Naive thymus-derived CD8-positive, alpha-beta T cell (primary cell): ENCODE measurements at regions not wholly inside any gene's neighbourhood (a gene's known extent, or its start where the extent isn't known, plus 50 kb on each side); places are given as distances from the start of the nearest gene placed in this dataset.

Experiments used
- ATAC-seq, 2 donors: fragments of 150-1000 bp; cut with Tn5 transposase in 1 of 2; sonication (Bioruptor Pico), chemical (Tn5 transposase) in 1 of 2; 1 replicate in 1 of 2; 2 replicates in 1 of 2; pipeline ENCODE4 v1.10.0; 2021; ENCODE audit warnings: mild to moderate bottlenecking in 2 of 2, moderate library complexity in 2 of 2
- POLR2A ChIA-PET: fragments of 350-600 bp; sonication (Branson Sonifier 250); formaldehyde crosslinking; loops from one replicate; lab custom pipeline; 2021; ENCODE audit warnings: antibody characterized with exemption; lab: Charles Lee
- DNase-seq, 10 donors: peaks; one replicate each; pipeline versions ENCODE4 v3.0.0 to v3.0.0-alpha.2; 2020 to 2022
- H3K27ac Mint-ChIP-seq, 10 donors: one replicate each; pipeline ENCODE4 v1.8.0; 2020 to 2022; ENCODE audit warnings: mild to moderate bottlenecking in 10 of 10, mixed read lengths in 10 of 10, moderate library complexity in 4 of 10, inconsistent platforms in 1 of 10
- H3K27me3 Mint-ChIP-seq, 5 donors: one replicate each; pipeline ENCODE4 v1.8.0; 2021 to 2022; ENCODE audit warnings: mixed read lengths in 5 of 5
- H3K36me3 Mint-ChIP-seq, 3 donors: one replicate each; pipeline ENCODE4 v1.8.0; 2020 to 2022; ENCODE audit warnings: mixed read lengths in 3 of 3, mild to moderate bottlenecking in 2 of 3, inconsistent platforms in 1 of 3
- H3K4me1 Mint-ChIP-seq, 4 donors: one replicate each; pipeline ENCODE4 v1.8.0; 2021 to 2022; ENCODE audit warnings: mixed read lengths in 4 of 4
- H3K4me3 Mint-ChIP-seq, 10 donors: one replicate each; pipeline ENCODE4 v1.8.0; 2020 to 2022; ENCODE audit warnings: mild to moderate bottlenecking in 10 of 10, mixed read lengths in 10 of 10, moderate library complexity in 6 of 10, inconsistent platforms in 1 of 10
- H3K9me3 Mint-ChIP-seq, 9 donors: one replicate each; pipeline ENCODE4 v1.8.0; 2020 to 2022; ENCODE audit warnings: mixed read lengths in 9 of 9, mild to moderate bottlenecking in 3 of 9, inconsistent platforms in 1 of 9, moderate library complexity in 1 of 9

DNA sequence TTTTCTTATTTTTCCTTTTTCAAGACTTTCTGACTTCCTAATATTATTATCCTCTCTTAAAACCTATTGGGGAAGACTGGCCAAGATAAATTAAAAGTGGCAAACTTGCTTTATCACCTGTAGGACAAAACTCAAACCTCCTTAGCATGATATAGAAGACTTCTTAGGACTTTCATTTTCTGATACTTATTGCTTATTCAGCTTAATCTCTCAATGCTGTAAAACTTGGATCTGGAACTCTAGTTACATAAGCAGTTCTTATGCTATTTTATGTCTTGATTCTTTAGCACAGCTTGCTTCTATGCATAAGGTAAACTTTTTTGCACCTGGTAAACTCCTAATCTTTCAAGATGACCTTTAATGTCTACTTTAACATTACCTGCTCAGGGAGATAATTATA lies 382.3 kb upstream of the LRRC7 start:
- no peak for ATAC-seq
- no peaks in the 10 kb centered on the region for H3K36me3 Mint-ChIP-seq
- H3K27me3 Mint-ChIP-seq, result no peaks in the 10 kb centered on the region
- no peak overlapping the region for H3K27ac Mint-ChIP-seq
- POLR2A ChIA-PET, result no interaction called here
- peaks cover 0 to 9% (median 4%) of the 10 kb centered on the region in 9 donors for H3K9me3 Mint-ChIP-seq
- H3K4me1 Mint-ChIP-seq, result no peaks in the 10 kb centered on the region
- H3K4me3 Mint-ChIP-seq, result no peak overlapping the region
- DNase-seq, result no peak

DNA sequence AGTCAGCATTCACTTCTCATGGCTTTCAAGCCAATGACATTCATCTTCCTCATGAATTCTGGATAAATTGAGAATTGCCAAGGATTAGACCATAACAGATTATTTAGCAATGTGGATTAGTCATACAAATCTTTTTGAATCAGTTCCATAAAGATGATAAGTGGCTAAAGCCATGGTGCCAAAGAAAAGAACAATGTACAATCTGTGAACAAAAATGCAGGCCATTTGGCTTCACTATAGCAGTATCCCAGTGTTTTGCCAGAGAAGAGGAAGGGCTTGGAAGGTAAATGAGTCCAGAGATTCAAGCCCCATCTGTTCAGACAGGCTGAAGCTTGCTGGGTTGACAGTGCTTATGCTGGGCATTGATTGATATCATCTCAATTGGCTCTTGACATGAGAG lies 376.4 kb upstream of the LRRC7 start:
- Mint-ChIP-seq H3K9me3 (peaks cover 0 to 13% (median 5%) of the 10 kb centered on the region in 9 donors), H3K27me3 (no peaks in the 10 kb centered on the region), H3K4me3 (no peak overlapping the region), H3K27ac (no peak overlapping the region), H3K36me3 (no peaks in the 10 kb centered on the region), H3K4me1 (no peaks in the 10 kb centered on the region)
- POLR2A ChIA-PET, result no interaction called here
- ATAC-seq (no peak), DNase-seq (no peak)

DNA sequence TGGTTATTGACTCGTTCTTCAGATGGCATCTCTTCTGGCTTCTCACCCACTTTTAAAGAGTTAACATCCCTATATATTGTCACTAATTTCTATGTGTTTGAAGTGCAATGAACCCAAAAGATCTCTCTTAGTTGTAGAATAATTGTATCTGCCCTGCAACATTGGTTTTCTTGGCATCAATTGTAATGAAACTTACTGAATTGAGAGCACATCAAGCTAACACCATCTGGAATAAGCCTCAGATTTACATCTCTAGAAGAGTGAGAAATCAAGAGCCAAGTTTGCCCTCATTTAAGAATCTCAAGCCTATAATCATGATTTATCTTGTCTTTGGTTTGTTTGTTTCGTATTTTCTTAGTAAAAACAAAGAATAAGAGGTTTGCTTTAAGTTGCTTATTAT lies 372.6 kb upstream of the LRRC7 start:
- no peak for ATAC-seq
- H3K27ac Mint-ChIP-seq, result no peak overlapping the region
- no peaks in the 10 kb centered on the region for H3K27me3 Mint-ChIP-seq

DNA sequence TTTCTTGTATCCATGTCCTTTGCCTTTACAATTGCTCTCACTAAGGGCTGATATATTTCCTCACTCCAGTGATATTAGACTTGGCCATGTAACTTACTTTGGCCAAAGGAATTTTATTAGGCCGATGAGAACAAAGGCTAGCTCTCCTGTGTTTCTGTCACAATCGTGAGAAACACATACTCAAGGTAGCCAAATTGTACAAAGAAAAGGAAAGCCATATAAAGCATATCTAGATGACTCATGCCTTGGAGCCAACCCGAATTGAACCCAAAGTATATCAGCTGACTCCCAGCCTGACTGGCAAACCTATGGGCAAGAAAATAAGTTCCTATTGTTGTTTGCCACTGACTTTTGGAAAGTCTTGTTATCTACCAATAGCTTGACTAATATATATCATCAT lies 371.7 kb upstream of the LRRC7 start:
- Mint-ChIP-seq H3K4me3 (no peak overlapping the region), H3K27me3 (no peaks in the 10 kb centered on the region), H3K4me1 (no peaks in the 10 kb centered on the region), H3K9me3 (peaks cover 0 to 16% (median 2%) of the 10 kb centered on the region in 9 donors), H3K27ac (no peak overlapping the region), H3K36me3 (no peaks in the 10 kb centered on the region)
- no peak for ATAC-seq
- DNase-seq, result no peak
- POLR2A ChIA-PET, result no interaction called here

More for the DNA sequence above, 372.6 kb upstream of the LRRC7 start:
- H3K4me1 Mint-ChIP-seq, result no peaks in the 10 kb centered on the region
- H3K4me3 Mint-ChIP-seq, result no peak overlapping the region
- no peak for DNase-seq
- H3K9me3 Mint-ChIP-seq, result peaks cover 0 to 12% (median 2%) of the 10 kb centered on the region in 9 donors
- POLR2A ChIA-PET, result no interaction called here
- no peaks in the 10 kb centered on the region for H3K36me3 Mint-ChIP-seq

DNA sequence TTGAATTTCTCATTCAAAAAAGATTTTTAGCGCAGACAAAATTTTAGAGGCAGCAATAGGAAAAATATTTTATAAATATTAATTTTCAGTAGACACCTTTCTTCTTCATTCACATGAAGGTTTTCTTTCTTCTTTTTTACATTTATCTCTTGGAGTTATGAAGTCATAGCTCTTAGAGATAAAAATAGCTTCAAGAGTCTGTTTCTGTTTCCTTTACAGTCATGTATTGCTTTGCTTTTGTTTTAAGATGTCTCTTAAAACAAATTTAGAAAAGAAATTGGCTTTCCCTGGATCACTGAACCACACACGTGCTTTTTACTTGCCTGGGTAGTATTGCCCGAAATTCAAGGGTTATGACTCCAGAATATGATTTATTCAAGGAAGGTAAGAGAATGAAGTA lies 369.9 kb upstream of the LRRC7 start:
- H3K27me3 Mint-ChIP-seq, result no peaks in the 10 kb centered on the region
- H3K9me3 Mint-ChIP-seq, result peaks cover 0 to 13% (median 2%) of the 10 kb centered on the region in 9 donors
- DNase-seq, result no peak
- no peak overlapping the region for H3K27ac Mint-ChIP-seq
- H3K4me1 Mint-ChIP-seq, result no peaks in the 10 kb centered on the region
- no peak for ATAC-seq
- POLR2A ChIA-PET, result no interaction called here
- no peak overlapping the region for H3K4me3 Mint-ChIP-seq
- H3K36me3 Mint-ChIP-seq, result no peaks in the 10 kb centered on the region

DNA sequence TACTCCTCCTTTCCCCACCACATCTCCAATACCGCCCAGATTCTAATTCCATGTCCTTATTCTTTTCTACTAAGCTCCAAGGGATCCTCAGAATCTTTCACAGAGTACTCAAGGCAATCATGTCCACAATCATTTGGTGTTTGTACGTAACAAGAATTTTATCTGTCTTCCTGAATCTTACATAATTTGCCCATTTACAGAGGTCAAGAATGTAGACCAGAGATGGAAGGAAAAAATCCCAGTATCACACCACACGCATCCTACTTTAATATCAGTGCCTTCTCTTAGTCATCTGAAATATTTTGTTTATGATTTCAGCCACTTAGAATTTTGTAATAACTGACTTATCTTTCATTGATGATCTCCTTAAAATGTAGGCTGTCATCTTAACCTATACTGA lies 366.0 kb upstream of the LRRC7 start:
- ATAC-seq (no peak), DNase-seq (no peak)
- H3K27ac Mint-ChIP-seq, result no peak overlapping the region
- no peak overlapping the region for H3K4me3 Mint-ChIP-seq
- H3K27me3 Mint-ChIP-seq, result no peaks in the 10 kb centered on the region
- H3K9me3 Mint-ChIP-seq, result peaks cover 0 to 16% (median 5%) of the 10 kb centered on the region in 9 donors
- no peaks in the 10 kb centered on the region for H3K36me3 Mint-ChIP-seq
- POLR2A ChIA-PET, result no interaction called here
- no peaks in the 10 kb centered on the region for H3K4me1 Mint-ChIP-seq

DNA sequence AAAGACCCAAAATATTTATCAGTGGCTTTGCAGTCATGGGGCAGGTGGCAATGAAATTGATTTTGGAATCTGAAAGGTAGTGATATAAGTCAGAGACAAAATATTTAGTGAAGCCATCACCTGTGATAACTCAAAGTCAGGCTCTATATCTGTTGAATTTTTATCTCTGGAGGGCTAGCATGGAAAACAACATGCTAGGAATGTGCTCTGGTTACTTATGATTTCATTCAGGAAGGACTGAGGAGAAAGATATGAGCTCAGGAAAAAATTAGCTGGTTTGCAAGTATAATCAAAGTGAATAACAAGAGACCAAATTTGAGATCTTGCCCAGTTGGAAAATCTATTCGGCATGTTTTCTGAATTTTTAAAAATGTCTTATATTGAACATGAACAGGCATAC lies 364.6 kb upstream of the LRRC7 start:
- Mint-ChIP-seq H3K36me3 (no peaks in the 10 kb centered on the region), H3K9me3 (peaks cover 0 to 16% (median 6%) of the 10 kb centered on the region in 9 donors), H3K27ac (no peak overlapping the region), H3K4me3 (no peak overlapping the region), H3K27me3 (no peaks in the 10 kb centered on the region), H3K4me1 (no peaks in the 10 kb centered on the region)
- POLR2A ChIA-PET, result no interaction called here
- ATAC-seq (no peak), DNase-seq (no peak)

DNA sequence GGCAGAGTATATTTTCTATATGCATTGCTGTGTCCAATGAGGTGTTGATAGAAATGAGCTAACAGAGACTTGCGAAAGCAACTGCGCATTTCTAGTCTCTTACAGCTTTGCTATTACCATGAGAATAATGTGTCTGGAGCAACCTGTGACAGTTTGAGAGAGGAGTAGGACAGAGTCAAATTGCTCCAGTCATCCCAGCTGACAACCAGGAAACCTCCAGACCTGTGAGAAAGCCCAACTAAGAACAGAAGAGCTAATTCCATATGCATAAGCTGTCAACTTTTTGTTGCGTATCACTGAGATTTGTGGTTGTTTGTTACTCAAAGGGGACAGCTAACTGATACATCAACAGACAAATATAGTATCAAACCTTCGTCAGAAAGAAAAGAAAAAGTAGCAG lies 354.1 kb upstream of the LRRC7 start:
- POLR2A ChIA-PET, result no interaction called here
- Mint-ChIP-seq H3K27ac (no peak overlapping the region), H3K36me3 (no peaks in the 10 kb centered on the region), H3K4me1 (no peaks in the 10 kb centered on the region), H3K27me3 (no peaks in the 10 kb centered on the region), H3K9me3 (peaks cover 0 to 12% (median 4%) of the 10 kb centered on the region in 9 donors), H3K4me3 (no peak overlapping the region)
- DNase-seq (no peak), ATAC-seq (no peak)

DNA sequence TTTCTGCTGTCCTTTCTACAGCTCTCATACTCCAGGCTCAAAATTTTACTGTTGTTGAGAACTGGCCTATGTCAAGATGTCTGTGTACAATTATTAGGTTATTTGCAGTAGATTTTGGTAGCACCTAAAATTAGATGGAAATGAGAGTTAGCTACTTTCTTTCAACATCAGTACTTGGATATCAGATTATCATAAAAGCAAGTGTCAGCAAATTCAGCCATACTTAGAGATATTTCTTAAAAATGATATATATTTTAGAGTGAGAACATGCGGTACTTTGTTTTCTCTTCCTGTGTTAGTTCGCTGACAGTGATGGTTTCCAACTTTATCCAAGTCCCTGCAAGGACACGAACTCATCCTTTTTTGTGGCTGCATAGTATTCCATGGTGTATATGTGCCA lies 351.8 kb upstream of the LRRC7 start:
- ATAC-seq (no peak), DNase-seq (no peak)
- peaks cover 0 to 10% (median 4%) of the 10 kb centered on the region in 9 donors for H3K9me3 Mint-ChIP-seq
- no peaks in the 10 kb centered on the region for H3K4me1 Mint-ChIP-seq
- POLR2A ChIA-PET, result no interaction called here
- no peak overlapping the region for H3K27ac Mint-ChIP-seq
- no peaks in the 10 kb centered on the region for H3K27me3 Mint-ChIP-seq
- no peaks in the 10 kb centered on the region for H3K36me3 Mint-ChIP-seq
- H3K4me3 Mint-ChIP-seq, result no peak overlapping the region

DNA sequence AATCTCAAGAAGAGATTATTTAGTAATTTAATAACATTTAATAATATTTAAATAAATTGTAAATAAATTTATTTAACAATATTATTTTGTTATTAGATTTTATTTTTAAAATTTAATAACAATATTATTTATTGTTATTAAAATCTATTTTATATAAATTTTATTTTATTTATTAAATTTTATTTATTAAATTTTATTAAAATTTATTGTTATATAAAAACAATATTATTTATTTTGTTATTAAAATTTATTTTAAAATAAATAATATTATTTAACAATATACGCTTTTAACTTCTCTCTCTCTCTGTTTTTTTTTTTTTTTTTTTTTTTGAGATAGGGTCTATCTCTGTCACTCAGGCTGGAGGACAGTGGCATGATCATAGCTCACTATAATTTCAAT lies 347.1 kb upstream of the LRRC7 start:
- Mint-ChIP-seq H3K27ac (no peak overlapping the region), H3K4me1 (no peaks in the 10 kb centered on the region)
- POLR2A ChIA-PET, result no interaction called here

DNA sequence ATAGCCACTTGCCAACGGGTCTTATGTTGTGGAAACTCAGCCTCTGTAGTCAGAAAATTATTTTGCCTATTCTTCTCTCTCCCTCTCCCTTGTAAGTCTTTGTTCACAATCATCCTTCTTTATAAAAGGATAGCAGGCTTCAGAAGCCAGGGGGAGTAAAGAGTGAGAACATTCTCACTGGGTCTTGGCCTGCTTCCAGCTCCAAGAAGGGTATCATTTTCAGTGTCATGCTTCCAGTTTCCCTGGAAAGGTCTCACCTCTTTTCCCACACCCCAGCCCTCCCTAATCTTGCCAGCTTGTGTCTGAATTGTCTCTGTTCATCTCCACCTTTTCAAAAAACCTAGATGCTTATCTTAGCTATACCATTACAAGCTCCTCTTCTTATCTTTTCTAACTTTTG lies 346.2 kb upstream of the LRRC7 start:
- Mint-ChIP-seq H3K9me3 (peaks cover 0 to 2% (median 0%) of the 10 kb centered on the region in 9 donors), H3K27ac (no peak overlapping the region), H3K4me3 (no peak overlapping the region), H3K27me3 (no peaks in the 10 kb centered on the region), H3K4me1 (no peaks in the 10 kb centered on the region), H3K36me3 (no peaks in the 10 kb centered on the region)
- POLR2A ChIA-PET, result no interaction called here
- no peak for ATAC-seq
- DNase-seq, result no peak

More for the DNA sequence above, 347.1 kb upstream of the LRRC7 start:
- ATAC-seq (no peak), DNase-seq (no peak)
- Mint-ChIP-seq H3K9me3 (peaks cover 0 to 6% (median 0%) of the 10 kb centered on the region in 9 donors), H3K4me3 (no peak overlapping the region), H3K27me3 (no peaks in the 10 kb centered on the region), H3K36me3 (no peaks in the 10 kb centered on the region)

DNA sequence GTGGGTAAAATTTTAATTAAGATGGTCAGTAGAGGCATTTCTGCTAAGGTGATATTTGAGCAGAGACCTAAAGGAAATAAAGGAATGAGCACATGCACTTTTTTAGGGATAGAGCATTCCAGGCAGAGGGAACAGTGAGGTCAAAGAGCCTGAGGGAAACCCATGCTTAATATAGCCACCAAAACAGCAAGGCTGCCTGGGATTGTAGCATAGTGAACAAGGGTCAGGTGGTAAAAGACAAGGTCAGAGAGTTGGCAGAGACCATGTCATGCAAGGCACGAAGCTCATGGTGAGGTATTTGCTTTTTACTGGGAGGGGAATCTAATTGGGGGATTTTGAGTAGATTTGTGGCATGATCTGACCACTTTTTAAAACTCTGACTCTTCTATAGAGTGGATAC lies 344.6 kb upstream of the LRRC7 start:
- no peak overlapping the region for H3K4me3 Mint-ChIP-seq
- no peaks in the 10 kb centered on the region for H3K27me3 Mint-ChIP-seq
- POLR2A ChIA-PET, result no interaction called here
- H3K9me3 Mint-ChIP-seq, result peaks cover 0 to 2% (median 0%) of the 10 kb centered on the region in 9 donors
- DNase-seq (no peak), ATAC-seq (no peak)
- H3K36me3 Mint-ChIP-seq, result no peaks in the 10 kb centered on the region
- H3K4me1 Mint-ChIP-seq, result no peaks in the 10 kb centered on the region
- H3K27ac Mint-ChIP-seq, result no peak overlapping the region

DNA sequence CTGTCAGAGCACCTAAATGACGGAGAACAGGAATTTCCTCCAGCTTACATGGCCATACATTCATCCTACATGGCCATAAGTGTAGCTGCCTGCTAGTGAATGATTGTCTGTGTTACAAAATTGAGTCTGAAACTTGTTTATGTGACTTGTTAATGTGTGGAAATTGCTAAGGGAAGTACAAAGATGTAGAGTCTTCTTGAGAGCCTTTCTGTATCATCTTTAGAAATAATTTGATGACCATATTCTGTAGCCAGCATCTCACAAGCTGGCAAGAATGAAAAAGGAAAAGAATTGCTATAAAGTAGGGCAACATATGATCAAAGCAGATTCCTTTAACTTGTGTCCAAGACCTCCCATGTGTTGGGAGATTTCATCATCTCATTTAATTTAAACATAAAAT lies 339.2 kb upstream of the LRRC7 start:
- DNase-seq, result no peak
- peaks cover 0 to 7% (median 0%) of the 10 kb centered on the region in 9 donors for H3K9me3 Mint-ChIP-seq
- POLR2A ChIA-PET, result no interaction called here
- no peak overlapping the region for H3K4me3 Mint-ChIP-seq
- ATAC-seq, result no peak
- H3K27me3 Mint-ChIP-seq, result no peaks in the 10 kb centered on the region
- no peaks in the 10 kb centered on the region for H3K4me1 Mint-ChIP-seq
- peaks cover 0 to 6% (median 0%) of the 10 kb centered on the region in 3 donors for H3K36me3 Mint-ChIP-seq
- H3K27ac Mint-ChIP-seq, result no peak overlapping the region

DNA sequence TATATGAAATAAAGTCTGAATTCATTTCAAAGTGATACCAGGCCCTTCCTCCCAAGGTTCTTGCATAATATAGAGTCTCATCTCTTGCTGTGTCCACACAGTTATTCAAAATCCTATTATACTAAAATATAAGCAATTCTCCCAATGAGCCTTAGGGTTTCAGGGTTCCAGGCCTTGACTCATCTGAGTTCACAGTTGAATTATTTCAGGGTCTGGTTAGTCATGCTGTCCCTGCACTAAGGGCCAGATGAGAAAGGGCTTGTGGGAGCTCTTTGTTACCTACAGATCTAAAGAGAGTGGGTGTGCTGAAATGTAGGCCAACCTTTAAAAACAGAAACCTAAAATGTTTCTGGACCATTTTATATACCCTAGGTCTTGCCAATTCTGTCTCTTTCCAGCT lies 337.5 kb upstream of the LRRC7 start:
- Mint-ChIP-seq H3K9me3 (peaks cover 0 to 7% (median 0%) of the 10 kb centered on the region in 9 donors), H3K4me3 (no peak overlapping the region), H3K27me3 (no peaks in the 10 kb centered on the region), H3K36me3 (peaks cover 0 to 6% (median 0%) of the 10 kb centered on the region in 3 donors), H3K4me1 (no peaks in the 10 kb centered on the region), H3K27ac (no peak overlapping the region)
- POLR2A ChIA-PET, result no interaction called here
- DNase-seq (no peak), ATAC-seq (no peak)
